ENCODE measurements at regions not wholly inside any gene's neighbourhood (a gene's known extent, or its start where the extent isn't known, plus 50 kb on each side); places are given as distances from the start of the nearest gene placed in this dataset.

DNA sequence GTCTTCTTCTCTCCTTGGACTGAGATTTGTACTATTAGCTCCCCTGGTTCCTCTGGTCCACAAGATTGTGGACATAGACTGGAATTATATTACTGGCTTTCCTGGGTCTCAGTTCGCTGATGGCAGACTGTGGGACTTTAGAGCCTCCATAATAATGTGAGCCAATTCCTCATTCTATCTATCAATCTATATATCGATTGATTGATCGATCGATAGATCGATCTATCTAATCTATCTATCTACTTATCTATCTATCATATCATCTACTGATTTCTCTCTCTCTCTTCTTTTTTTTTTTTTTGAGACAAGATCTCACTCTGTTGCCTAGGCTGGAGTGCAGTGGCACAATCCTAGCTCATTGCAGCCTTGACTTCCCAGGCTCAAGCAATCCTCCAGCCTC lies 51.5 kb upstream of the DDR1 start:
- TF ChIP-seq, protein P1, sequence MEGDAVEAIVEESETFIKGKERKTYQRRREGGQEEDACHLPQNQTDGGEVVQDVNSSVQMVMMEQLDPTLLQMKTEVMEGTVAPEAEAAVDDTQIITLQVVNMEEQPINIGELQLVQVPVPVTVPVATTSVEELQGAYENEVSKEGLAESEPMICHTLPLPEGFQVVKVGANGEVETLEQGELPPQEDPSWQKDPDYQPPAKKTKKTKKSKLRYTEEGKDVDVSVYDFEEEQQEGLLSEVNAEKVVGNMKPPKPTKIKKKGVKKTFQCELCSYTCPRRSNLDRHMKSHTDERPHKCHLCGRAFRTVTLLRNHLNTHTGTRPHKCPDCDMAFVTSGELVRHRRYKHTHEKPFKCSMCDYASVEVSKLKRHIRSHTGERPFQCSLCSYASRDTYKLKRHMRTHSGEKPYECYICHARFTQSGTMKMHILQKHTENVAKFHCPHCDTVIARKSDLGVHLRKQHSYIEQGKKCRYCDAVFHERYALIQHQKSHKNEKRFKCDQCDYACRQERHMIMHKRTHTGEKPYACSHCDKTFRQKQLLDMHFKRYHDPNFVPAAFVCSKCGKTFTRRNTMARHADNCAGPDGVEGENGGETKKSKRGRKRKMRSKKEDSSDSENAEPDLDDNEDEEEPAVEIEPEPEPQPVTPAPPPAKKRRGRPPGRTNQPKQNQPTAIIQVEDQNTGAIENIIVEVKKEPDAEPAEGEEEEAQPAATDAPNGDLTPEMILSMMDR (optimal IDR thresholded peaks at IDR 0.05 in 1 of 3, IDR thresholded peaks at IDR 0.05 in 1 of 3, conservative IDR thresholded peaks at IDR 0.05 in 1 of 3; ENCODE audit: extremely low read depth in 1 of 3, insufficient read depth in 2 of 3, low read length in 3 of 3) = no peak
- TF ChIP-seq EZH2 (IDR thresholded peaks at IDR 0.05; ENCODE audit: low read length) = no peak
- Histone ChIP-seq H3K9me3 (ENCODE audit: control insufficient read depth, low read depth, low read length) (no peaks in the 10 kb centered on the region), H3K27me3 (ENCODE audit: control insufficient read depth, extremely low read depth, insufficient read depth, low read length) (no peaks in the 10 kb centered on the region), H3K27ac (ENCODE audit: control insufficient read depth, insufficient read depth, low read length) (no peak overlapping the region), H2AFZ (ENCODE audit: control insufficient read depth, low read length) (no peak overlapping the region), H3K4me3 (ENCODE audit: control insufficient read depth in 2 of 3, extremely low read depth in 1 of 3, insufficient read depth in 2 of 3, low read depth in 1 of 3, low read length in 3 of 3) (no peak overlapping the region), H4K20me1 (ENCODE audit: control insufficient read depth, extremely low read depth, insufficient read depth, low read length) (no peaks in the 10 kb centered on the region), H3K36me3 (ENCODE audit: control insufficient read depth in 2 of 2, extremely low read depth in 1 of 2, insufficient read depth in 2 of 2, low read length in 2 of 2) (no peaks in the 10 kb centered on the region), H3K9ac (ENCODE audit: control insufficient read depth, extremely low read depth, insufficient read depth, low read length) (no peak overlapping the region), H3K9me1 (ENCODE audit: control insufficient read depth, extremely low read depth, insufficient read depth, low read length) (no peaks in the 10 kb centered on the region), H3K4me2 (ENCODE audit: control insufficient read depth, extremely low read depth, insufficient read depth, low read depth, low read length) (no peak overlapping the region), H3K4me1 (ENCODE audit: control insufficient read depth, extremely low read depth, insufficient read depth, low read length) (peaks cover 14% of the 10 kb centered on the region), H3K79me2 (ENCODE audit: control insufficient read depth, insufficient read depth, low read length) (no peaks in the 10 kb centered on the region)
- DNase-seq (ENCODE audit: low read depth, low spot score) (no peak), FAIRE-seq (no peak)
- dilution Hi-C loops (cut with MboI; ENCODE audit: extremely low pct_ligation_motif_present, low sequenced_read_pairs) = no loop called here

DNA sequence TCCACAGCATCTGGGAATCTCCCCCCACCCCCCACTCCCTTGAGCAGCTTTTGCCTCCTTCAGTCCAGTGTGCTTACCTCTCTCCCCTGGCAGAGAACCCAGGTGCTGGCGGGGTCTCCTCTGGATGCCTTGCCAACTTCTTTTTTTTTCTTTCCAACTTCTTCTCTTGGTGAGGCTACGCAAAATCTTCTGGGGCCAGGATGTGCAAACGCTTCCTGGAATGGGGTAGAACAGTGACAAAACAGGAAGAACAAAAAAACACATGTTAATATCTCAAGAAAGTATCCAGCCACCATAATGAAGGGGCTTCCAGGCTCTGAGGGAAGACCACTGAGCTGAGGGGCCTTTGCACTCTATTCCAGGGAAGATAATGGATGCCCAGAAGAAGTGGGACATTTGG lies 53.9 kb upstream of the DDR1 start:
- H2AFZ ChIP-seq (ENCODE audit: control insufficient read depth, low read length) = no peak overlapping the region
- DNase-seq (ENCODE audit: low read depth, low spot score) = no peak
- peaks cover 26% of the 10 kb centered on the region for H3K4me1 ChIP-seq (ENCODE audit: control insufficient read depth, extremely low read depth, insufficient read depth, low read length)
- H3K4me3 ChIP-seq (ENCODE audit: control insufficient read depth in 2 of 3, extremely low read depth in 1 of 3, insufficient read depth in 2 of 3, low read depth in 1 of 3, low read length in 3 of 3) = no peak overlapping the region
- no peak for TF ChIP-seq EZH2 (IDR thresholded peaks at IDR 0.05; ENCODE audit: low read length)
- TF ChIP-seq, protein P1 (optimal IDR thresholded peaks at IDR 0.05 in 1 of 3, IDR thresholded peaks at IDR 0.05 in 1 of 3, conservative IDR thresholded peaks at IDR 0.05 in 1 of 3; ENCODE audit: extremely low read depth in 1 of 3, insufficient read depth in 2 of 3, low read length in 3 of 3) = no peak
- no peak overlapping the region for H3K4me2 ChIP-seq (ENCODE audit: control insufficient read depth, extremely low read depth, insufficient read depth, low read depth, low read length)
- no peaks in the 10 kb centered on the region for H3K9me1 ChIP-seq (ENCODE audit: control insufficient read depth, extremely low read depth, insufficient read depth, low read length)
- no peaks in the 10 kb centered on the region for H3K79me2 ChIP-seq (ENCODE audit: control insufficient read depth, insufficient read depth, low read length)
- H3K9me3 ChIP-seq (ENCODE audit: control insufficient read depth, low read depth, low read length) = no peaks in the 10 kb centered on the region
- H4K20me1 ChIP-seq (ENCODE audit: control insufficient read depth, extremely low read depth, insufficient read depth, low read length) = no peaks in the 10 kb centered on the region
- no peak overlapping the region for H3K27ac ChIP-seq (ENCODE audit: control insufficient read depth, insufficient read depth, low read length)
- no peaks in the 10 kb centered on the region for H3K36me3 ChIP-seq (ENCODE audit: control insufficient read depth in 2 of 2, extremely low read depth in 1 of 2, insufficient read depth in 2 of 2, low read length in 2 of 2)
- H3K9ac ChIP-seq (ENCODE audit: control insufficient read depth, extremely low read depth, insufficient read depth, low read length) = no peak overlapping the region
- FAIRE-seq = no peak
- no peaks in the 10 kb centered on the region for H3K27me3 ChIP-seq (ENCODE audit: control insufficient read depth, extremely low read depth, insufficient read depth, low read length)
- dilution Hi-C loops (cut with MboI; ENCODE audit: extremely low pct_ligation_motif_present, low sequenced_read_pairs) = no loop called here

Measured in keratinocyte (primary cell).